Spinal cord (tissue), 9 donors: ENCODE measurements at regions not wholly inside any gene's neighbourhood (a gene's known extent, or its start where the extent isn't known, plus 50 kb on each side); places are given as distances from the start of the nearest gene placed in this dataset.

Experiments
- DNase-seq, 6 donors: peaks; one replicate each; pipeline versions ENCODE4 v3.0.0 to v3.0.0-alpha.2; 2013 to 2015; ENCODE audit warnings: low spot score in 6 of 6, low read depth in 4 of 6
- H3K27ac ChIP-seq: one replicate; pipeline ENCODE4 v1.5.1; 2013; ENCODE audit warnings: low read depth, low read length, control low read depth
- H3K27me3 ChIP-seq: one replicate; pipeline ENCODE4 v1.6.1; 2013; ENCODE audit warnings: low read length; ENCODE audit not compliant: control insufficient read depth, insufficient read depth
- H3K36me3 ChIP-seq: one replicate; pipeline ENCODE4 v1.6.1; 2013; ENCODE audit warnings: low read length; ENCODE audit not compliant: control insufficient read depth, insufficient read depth
- H3K4me1 ChIP-seq: one replicate; pipeline ENCODE4 v1.6.1; 2013; ENCODE audit warnings: low read length; ENCODE audit not compliant: control insufficient read depth, insufficient read depth
- H3K4me3 ChIP-seq: one replicate; pipeline ENCODE4 v1.5.1; 2013; ENCODE audit warnings: low read depth, low read length, control low read depth
- H3K9me3 ChIP-seq: one replicate; pipeline ENCODE4 v1.6.1; 2013; ENCODE audit warnings: low read length; ENCODE audit not compliant: control insufficient read depth, insufficient read depth
- WGBS: methylation state at CpG from one replicate; pipeline ENCODE4 v1.1.5; 2013; ENCODE audit warnings: missing lambda C conversion rate; ENCODE audit not compliant: insufficient coverage; 5-methylcytosine and 5-hydroxymethylcytosine counted together
- donor health status: healthy.

- no peak overlapping the region for H3K4me3 ChIP-seq
- H3K27me3 ChIP-seq = no peaks in the 10 kb centered on the region
- DNase-seq = no peak
- WGBS = 62% methylated on average over 4 of the region's 8 CpGs
- no peaks in the 10 kb centered on the region for H3K9me3 ChIP-seq
- no peaks in the 10 kb centered on the region for H3K36me3 ChIP-seq
- H3K4me1 ChIP-seq = peaks cover 30% of the 10 kb centered on the region
- H3K27ac ChIP-seq = no peak overlapping the region
Observed at GRCh38 chr19:56964410-56964920, 123.9 kb upstream of the PEG3 start.

- 14% methylated on average over 17 of the region's 17 CpGs for WGBS
- no peak overlapping the region for H3K27ac ChIP-seq
- no peaks in the 10 kb centered on the region for H3K27me3 ChIP-seq
- peaks cover 36% of the 10 kb centered on the region for H3K4me1 ChIP-seq
- H3K36me3 ChIP-seq = no peaks in the 10 kb centered on the region
- DNase-seq = peak in 2 of 6 donors; percentile 77 to 88
- H3K9me3 ChIP-seq = no peaks in the 10 kb centered on the region
- H3K4me3 ChIP-seq = no peak overlapping the region
Observed at GRCh38 chr19:56966225-56966696, 125.7 kb upstream of the PEG3 start.

GRCh38 chr19:56966697-56967299 is 126.3 kb upstream of the PEG3 start:
- Histone ChIP-seq H3K27me3 (no peaks in the 10 kb centered on the region), H3K9me3 (no peaks in the 10 kb centered on the region), H3K4me1 (peaks cover 38% of the 10 kb centered on the region), H3K27ac (no peak overlapping the region), H3K36me3 (no peaks in the 10 kb centered on the region), H3K4me3 (no peak overlapping the region)
- WGBS = 76% methylated on average over 13 of the region's 13 CpGs
- no peak for DNase-seq

GRCh38 chr19:56969156-56969555 is 128.6 kb upstream of the PEG3 start:
- Histone ChIP-seq H3K27ac (peak overlapping the region; percentile 78), H3K36me3 (no peaks in the 10 kb centered on the region), H3K4me1 (peaks cover 61% of the 10 kb centered on the region), H3K27me3 (no peaks in the 10 kb centered on the region), H3K9me3 (no peaks in the 10 kb centered on the region), H3K4me3 (no peak overlapping the region)
- WGBS = no CpG with 5 or more reads among the region's 2 CpGs
- DNase-seq = peak in 1 of 6 donors; percentile 69

- peak overlapping the region; percentile 78 for H3K27ac ChIP-seq
- DNase-seq = peak in 2 of 6 donors; percentile 78 to 89
- no peaks in the 10 kb centered on the region for H3K36me3 ChIP-seq
- 11% methylated on average over 3 of the region's 6 CpGs for WGBS
- H3K9me3 ChIP-seq = no peaks in the 10 kb centered on the region
- no peak overlapping the region for H3K4me3 ChIP-seq
- peaks cover 67% of the 10 kb centered on the region for H3K4me1 ChIP-seq
- no peaks in the 10 kb centered on the region for H3K27me3 ChIP-seq
Observed at GRCh38 chr19:56969759-56970178, 129.2 kb upstream of the PEG3 start.

- H3K4me3 ChIP-seq = no peak overlapping the region
- no peaks in the 10 kb centered on the region for H3K27me3 ChIP-seq
- H3K36me3 ChIP-seq = no peaks in the 10 kb centered on the region
- no peaks in the 10 kb centered on the region for H3K9me3 ChIP-seq
- DNase-seq = no peak
- no peak overlapping the region for H3K27ac ChIP-seq
- WGBS = 72% methylated on average over 14 of the region's 14 CpGs
- H3K4me1 ChIP-seq = peaks cover 65% of the 10 kb centered on the region
Observed at GRCh38 chr19:56971230-56971629, 130.7 kb upstream of the PEG3 start.

- H3K27me3 ChIP-seq = no peaks in the 10 kb centered on the region
- H3K4me1 ChIP-seq = peaks cover 55% of the 10 kb centered on the region
- no peaks in the 10 kb centered on the region for H3K36me3 ChIP-seq
- no peaks in the 10 kb centered on the region for H3K9me3 ChIP-seq
- 28% methylated on average over 3 of the region's 16 CpGs for WGBS
- H3K4me3 ChIP-seq = no peak overlapping the region
- peak in 1 of 6 donors; percentile 75 for DNase-seq
- H3K27ac ChIP-seq = peak overlapping the region; percentile 26
Observed at GRCh38 chr19:56972291-56972841, 131.8 kb upstream of the PEG3 start.

- peaks cover 62% of the 10 kb centered on the region for H3K4me1 ChIP-seq
- WGBS = 23% methylated on average over 9 of the region's 12 CpGs
- peak overlapping the region; percentile 49 for H3K27ac ChIP-seq
- H3K4me3 ChIP-seq = no peak overlapping the region
- DNase-seq = peak in 3 of 6 donors; percentile 69 to 97 (median 93)
- no peaks in the 10 kb centered on the region for H3K36me3 ChIP-seq
- no peaks in the 10 kb centered on the region for H3K9me3 ChIP-seq
- H3K27me3 ChIP-seq = no peaks in the 10 kb centered on the region
Observed at GRCh38 chr19:56973713-56974555, 133.4 kb upstream of the PEG3 start.

GRCh38 chr19:56974556-56975207 is 134.2 kb upstream of the PEG3 start:
- H3K36me3 ChIP-seq = no peaks in the 10 kb centered on the region
- H3K27me3 ChIP-seq = no peaks in the 10 kb centered on the region
- no peak overlapping the region for H3K4me3 ChIP-seq
- no peaks in the 10 kb centered on the region for H3K9me3 ChIP-seq
- H3K4me1 ChIP-seq = peaks cover 58% of the 10 kb centered on the region
- DNase-seq = no peak
- 56% methylated on average over 5 of the region's 8 CpGs for WGBS
- H3K27ac ChIP-seq = peak overlapping the region; percentile 49
